ENCODE measurements at regions not wholly inside any gene's neighbourhood (a gene's known extent, or its start where the extent isn't known, plus 50 kb on each side); places are given as distances from the start of the nearest gene placed in this dataset.
"Not testable (repeated sequence)": the region's sequence is repeated elsewhere in the genome, so short reads cannot be mapped to it uniquely, and the experiment has no call there.

DNA sequence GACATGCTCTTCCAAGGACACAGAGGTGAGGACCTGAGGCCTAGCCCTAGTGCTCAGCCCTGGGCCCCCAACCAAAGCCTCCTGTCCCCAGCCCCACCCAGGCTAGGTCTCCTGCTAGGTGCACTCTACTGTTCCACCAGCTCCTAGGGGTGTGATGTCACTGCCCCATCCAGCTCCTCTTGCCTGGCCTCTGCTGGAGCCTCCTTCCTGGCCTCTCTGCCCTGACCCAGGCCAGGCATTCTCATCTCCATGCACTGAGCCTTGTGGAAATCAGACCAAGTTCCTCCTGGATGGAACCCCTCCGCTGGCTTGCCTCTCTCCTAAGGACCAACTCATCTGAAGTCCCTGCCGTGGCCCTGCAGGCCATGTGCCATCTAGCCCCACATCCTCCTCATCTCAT lies 156.8 kb downstream of the INHBB start:
- in situ Hi-C loops (cut with HindIII; ENCODE audit: low pct_unique_long_range_greater_than_20kb, low sequenced_read_pairs): no loop called here
- DNase-seq (ENCODE audit: low read depth): no peak

DNA sequence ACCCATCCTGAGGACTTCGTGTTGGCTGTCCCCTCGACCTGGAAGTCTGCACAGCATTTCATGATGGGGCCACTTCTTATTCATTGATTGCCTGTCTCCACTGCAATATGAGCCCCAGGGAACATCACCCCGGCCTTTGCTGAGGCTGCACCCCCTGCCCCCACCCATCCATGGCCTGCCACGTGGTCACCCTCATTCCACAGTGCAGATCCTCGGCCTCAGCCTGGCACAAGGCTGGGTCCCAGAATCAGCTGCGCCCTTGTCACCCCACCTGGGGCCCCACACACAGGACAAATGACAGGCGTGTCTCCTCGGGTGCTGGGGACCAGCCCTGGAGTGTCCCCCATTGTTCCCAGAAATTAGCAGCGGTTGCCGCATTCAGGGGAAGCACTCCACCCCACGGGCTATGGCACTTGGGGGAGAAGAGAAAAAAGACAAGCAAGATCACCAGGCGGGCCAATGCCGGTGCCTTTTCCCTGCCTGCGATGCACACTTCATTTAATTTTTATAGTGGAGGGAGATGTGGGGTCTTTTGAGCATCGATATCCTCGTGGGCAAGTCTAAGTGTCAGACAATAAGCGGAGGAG lies 157.4 kb downstream of the INHBB start:
- DNase-seq (ENCODE audit: low read depth): no peak
- in situ Hi-C loops (cut with HindIII; ENCODE audit: low pct_unique_long_range_greater_than_20kb, low sequenced_read_pairs): no loop called here

DNA sequence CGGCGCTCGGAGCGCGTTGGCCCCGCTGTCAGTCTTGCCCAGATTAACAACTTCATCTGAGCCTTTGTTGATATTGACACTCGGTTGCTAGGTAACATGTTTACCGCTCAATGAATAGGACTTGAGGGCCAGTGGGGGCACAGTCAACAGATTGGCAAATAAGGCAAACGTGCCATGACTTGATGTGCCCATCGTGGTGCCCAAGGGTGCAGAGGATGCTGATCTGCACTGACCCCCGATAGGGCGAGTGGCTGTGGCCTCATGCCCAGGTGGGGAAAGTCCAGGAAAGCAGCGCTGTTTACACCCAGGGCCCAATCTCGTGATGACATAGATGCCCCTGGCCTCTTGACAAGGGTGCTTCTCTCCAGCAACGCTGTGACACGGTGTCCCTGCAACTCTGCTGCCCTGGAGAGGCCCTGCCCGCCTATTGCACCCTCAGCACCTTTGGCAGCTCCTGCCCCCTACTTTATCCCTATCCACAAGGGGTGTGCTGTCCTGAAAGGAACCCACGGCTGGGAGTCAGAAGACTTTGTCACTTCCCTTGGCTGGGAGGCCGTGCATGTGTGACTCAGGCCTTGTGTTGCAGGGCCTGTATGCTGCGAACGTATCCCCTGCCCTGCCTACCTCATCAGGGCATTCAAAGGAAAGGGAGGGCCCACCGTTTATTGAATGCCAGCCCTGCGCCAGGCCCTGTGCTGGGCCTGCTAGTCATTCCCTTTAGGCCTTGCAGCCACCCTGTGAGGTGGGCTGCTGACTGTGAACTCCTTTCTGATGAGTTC lies 158.0 kb downstream of the INHBB start:
- no peak for DNase-seq (ENCODE audit: low read depth)
- in situ Hi-C loops (cut with HindIII; ENCODE audit: low pct_unique_long_range_greater_than_20kb, low sequenced_read_pairs): no loop called here

DNA sequence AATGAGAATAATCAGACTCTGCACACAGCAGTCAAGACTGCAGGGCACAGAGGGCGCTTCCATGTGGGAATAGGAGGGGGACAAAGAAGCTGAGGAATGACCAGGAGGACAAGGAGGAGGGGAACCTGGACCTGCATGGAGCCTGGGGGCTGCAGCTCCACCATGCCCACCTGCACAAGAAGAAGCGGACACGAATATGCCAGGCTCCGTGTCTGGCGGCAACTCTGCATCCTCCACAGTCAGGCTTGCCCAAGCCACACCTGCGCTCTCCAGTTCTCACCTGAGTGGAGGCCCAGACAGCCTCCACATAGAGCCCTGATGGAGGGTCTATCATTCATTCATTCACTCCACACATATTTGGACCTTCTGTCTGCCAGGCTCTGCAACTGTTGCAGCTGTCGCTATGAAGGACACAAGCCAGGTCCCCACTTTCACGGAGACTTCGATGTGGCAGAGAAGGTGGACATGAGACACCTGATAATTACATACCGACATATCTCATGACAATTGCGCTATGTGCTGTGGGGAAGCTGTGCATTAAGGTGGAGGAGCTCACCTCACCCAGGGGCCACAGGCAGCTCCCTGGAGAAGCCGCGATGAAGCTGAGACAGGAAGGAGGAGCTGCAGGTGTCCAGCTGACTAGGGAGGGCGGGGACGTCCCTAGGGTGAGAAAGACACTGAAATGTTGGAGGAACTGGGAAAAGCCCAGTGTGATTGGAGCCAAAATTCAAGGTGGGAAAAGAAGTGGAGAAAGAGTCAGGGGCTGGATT lies 159.2 kb downstream of the INHBB start:
- no peak for DNase-seq (ENCODE audit: low read depth)
- in situ Hi-C loops (cut with HindIII; ENCODE audit: low pct_unique_long_range_greater_than_20kb, low sequenced_read_pairs): no loop called here

DNA sequence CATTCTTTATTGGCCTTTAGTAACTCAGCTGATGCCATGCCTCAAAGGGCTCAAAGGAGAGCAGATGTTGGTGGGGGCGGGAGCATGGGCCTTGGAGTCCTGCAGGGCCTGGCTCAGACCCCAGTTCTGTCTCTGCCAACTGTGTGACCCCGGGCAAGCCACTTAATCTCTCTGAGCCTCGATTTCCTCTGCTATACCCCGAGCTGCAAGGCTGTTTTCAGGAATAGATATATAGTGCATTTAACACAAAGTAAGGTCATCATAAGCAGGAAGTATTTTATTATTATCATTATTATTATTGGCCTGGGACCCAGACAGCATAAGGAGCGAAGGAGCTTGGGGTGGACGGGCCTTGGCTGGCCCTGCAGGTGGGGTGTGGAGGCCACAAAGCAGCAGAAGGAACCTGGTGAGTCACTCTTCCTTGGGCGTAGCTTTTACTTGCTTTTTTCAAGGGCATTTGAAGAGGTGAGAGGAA lies 162.7 kb downstream of the INHBB start:
- in situ Hi-C loops (cut with HindIII; ENCODE audit: low pct_unique_long_range_greater_than_20kb, low sequenced_read_pairs): no loop called here
- no peak for DNase-seq (ENCODE audit: low read depth)

DNA sequence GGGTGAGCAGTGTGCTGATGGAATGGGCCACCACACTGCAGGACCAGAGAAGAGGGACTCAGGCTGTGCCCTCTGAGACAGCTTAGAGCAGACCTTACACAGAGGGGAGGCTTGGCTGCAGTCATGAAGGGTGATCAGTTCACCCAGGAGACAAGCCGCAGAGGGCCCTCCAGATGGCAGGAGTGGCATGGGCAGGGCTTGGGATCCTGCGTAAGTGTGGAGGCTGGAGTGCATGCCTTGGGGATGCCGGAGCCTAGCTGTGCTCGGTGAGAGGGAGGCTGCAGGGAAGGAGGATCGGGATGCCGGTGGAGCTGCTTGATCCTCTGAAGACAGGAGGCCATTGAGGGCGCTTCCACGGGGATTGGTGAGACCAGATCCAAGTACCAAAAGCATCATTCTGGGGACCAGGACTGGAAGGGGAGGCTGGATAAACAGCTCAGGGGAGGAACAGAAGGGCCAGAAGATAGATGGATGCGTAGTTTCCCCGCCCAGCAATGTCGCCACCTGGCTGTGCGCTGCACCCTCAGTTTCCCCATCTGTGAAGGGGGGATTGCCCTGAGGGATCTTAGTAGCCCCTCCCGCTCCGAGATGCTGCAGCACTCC lies 163.4 kb downstream of the INHBB start:
- in situ Hi-C loops (cut with HindIII; ENCODE audit: low pct_unique_long_range_greater_than_20kb, low sequenced_read_pairs): no loop called here
- DNase-seq (ENCODE audit: low read depth): no peak

DNA sequence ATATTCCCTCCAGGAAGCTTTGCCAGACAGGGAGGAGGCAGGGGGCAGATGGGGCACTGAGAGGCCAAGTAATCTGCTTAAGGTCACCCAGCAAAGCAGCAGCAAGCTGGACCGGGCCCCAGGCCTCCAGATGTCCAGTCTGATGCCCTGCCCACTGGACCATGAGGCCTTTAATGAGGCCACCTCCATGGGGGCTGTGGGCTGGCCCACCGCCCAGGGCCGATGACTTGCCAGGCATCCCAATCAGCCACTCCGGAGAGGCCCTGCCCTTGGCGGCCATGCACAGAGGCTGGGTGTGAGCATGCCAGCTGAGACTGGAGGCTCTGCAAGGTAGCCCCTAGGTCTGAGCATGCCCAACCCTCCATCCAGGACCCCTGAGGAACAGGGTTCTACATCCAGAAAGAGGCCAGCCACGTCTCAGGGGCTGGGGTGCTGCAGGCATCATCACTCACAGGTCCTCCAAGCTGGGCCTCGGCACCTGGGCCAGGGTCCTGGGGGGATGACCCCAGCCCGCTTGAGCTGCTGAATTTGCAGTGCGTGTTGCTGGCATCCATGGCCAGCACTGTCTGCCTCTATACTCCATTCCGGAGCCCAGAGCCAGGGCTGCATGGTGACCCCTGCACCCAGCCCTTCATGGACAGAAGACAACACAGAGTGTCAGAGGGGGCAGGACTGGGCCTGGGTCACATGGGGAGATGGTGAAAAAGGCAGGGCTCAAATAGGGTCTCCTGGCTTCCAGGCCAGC lies 164.2 kb downstream of the INHBB start:
- in situ Hi-C loops (cut with HindIII; ENCODE audit: low pct_unique_long_range_greater_than_20kb, low sequenced_read_pairs): no loop called here
- no peak for DNase-seq (ENCODE audit: low read depth)

DNA sequence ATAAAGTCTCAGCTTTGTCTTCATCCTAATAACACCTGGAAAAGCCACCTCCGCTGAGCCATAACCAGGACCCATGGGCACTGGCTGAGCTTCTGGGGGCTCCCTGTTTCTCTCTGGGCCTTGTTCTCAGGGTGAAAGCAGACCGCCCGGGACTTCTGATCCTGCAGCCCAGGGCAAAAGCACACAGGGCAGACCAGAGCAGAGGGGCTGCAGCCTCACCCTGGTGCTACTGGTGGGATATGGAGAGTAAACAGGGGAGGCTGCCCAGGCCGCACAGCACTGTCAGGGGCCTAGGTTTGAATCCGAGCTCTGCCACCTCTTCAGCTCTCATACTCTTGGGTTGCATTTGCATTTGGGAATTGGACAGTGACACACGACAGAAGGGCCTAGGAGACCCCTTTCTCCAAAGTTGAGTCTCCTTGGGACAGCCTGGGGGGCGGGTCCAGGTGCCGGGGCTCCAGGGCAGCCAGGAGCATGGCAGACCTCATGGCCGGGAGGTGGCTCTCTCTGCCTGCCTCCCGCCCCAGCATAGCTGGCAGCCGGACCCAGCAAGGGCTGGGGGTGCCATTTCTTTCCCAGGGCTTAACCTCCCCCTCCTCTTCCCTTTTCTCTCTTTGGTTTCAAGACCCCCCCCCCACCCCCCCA lies 164.9 kb downstream of the INHBB start:
- in situ Hi-C loops (cut with HindIII; ENCODE audit: low pct_unique_long_range_greater_than_20kb, low sequenced_read_pairs): no loop called here
- DNase-seq (ENCODE audit: low read depth): no peak

DNA sequence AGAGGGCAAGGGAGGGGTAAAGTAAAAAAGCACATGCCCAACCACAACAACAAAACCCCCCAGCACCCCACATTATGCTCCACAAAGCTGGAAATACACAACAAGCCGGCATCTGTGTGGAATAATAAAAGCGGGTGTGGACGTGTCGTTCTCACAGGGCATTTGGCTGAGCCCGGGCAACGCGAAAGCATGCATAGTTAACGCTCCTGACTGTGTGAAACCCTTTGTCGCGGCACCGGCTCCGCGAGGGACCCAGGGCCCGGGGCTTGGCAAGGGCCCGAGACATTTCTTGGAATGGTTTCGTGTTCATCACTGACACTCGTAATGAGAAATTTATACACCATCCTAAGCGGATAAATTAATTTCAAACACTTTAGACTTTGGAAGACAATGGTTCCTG lies 165.6 kb downstream of the INHBB start:
- in situ Hi-C loops (cut with HindIII; ENCODE audit: low pct_unique_long_range_greater_than_20kb, low sequenced_read_pairs): no loop called here
- DNase-seq (ENCODE audit: low read depth): no peak

DNA sequence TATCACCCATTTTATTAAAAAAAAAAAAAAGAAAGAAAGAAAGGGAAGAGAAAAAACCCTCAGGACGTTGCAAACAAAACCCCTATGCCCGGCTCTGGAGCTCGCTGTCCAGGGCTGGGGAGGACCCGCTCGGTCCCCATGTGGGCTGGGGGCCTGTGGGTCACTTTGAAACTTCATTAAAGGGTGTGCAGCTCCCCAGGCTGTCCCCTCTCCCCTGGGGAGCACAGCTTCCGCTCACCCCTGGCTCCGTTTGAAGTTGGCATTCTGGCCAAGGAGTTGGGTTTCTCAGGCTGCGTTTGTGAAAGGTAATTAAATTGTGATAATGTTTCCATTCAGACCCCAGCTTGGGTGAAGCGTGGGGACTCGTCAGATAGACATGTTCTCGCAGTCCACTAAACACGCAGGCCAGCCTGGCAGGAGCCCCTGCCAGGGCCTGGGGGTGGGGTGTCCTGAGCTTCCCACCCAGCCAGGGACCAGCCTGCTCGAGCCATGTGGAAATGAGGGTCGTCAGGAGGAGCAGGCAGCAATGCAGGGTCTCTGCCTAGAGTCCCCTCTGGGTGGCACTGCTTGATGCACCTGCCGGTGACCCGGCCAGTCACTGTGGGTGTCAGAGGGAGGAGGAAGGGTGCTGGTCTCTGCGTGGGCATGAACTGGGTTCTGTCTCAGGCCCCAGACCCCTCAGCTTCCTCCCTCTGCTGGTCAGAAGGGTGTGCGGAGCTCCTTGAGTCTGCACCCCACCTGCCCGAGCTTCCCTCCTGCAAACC lies 166.2 kb downstream of the INHBB start:
- in situ Hi-C loops (cut with HindIII; ENCODE audit: low pct_unique_long_range_greater_than_20kb, low sequenced_read_pairs): no loop called here
- DNase-seq (ENCODE audit: low read depth): no peak

DNA sequence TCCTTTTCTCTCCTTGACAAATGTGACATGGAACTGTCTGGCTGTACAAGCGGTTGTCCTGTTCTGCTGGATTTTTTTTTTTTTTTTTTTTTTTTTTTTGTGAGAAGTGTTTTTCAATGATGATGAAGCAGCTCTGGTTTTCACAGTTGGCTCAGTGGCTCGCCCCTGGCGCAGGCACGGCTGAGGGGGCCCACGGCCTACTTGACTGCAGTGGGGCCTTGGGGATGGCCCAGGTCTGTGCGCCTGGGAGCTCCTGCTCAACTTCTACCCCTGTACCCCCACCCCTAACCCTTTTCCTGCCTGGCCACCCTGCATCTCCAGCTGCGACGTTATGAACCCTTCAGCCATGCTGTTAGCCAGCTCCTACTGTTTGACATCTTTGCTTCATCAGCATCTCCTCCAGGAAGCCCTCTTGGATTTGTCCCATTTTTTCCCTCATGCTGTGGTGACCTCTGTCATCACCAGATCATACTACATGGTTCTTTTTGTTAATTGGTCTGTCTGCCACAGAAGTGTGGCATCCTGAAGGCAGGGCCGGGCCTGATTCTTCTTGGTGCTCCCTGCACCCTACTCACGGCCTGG lies 167.9 kb downstream of the INHBB start:
- in situ Hi-C loops (cut with HindIII; ENCODE audit: low pct_unique_long_range_greater_than_20kb, low sequenced_read_pairs): no loop called here
- no peak for DNase-seq (ENCODE audit: low read depth)

DNA sequence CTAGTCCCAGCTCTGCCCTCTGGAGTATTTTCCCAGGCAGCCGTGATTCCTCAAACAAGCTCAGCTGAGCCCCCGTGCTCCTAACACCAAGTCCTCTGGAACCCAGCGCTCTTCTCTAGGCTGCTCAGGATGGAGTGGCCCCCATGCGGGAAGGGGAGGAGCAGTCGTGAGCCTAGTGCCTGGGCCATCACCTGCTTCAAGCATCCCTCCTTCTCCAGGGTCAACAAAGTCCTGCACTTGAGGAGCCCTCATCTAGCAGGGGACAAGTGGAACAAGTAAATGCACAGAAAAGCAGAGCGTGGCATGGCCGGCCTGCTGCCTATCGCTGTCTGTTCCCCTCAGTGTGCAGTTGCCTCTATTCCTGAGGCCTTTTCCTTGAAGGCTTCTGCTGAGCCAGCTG lies 168.6 kb downstream of the INHBB start:
- in situ Hi-C loops (cut with HindIII; ENCODE audit: low pct_unique_long_range_greater_than_20kb, low sequenced_read_pairs): no loop called here
- no peak for DNase-seq (ENCODE audit: low read depth)

DNA sequence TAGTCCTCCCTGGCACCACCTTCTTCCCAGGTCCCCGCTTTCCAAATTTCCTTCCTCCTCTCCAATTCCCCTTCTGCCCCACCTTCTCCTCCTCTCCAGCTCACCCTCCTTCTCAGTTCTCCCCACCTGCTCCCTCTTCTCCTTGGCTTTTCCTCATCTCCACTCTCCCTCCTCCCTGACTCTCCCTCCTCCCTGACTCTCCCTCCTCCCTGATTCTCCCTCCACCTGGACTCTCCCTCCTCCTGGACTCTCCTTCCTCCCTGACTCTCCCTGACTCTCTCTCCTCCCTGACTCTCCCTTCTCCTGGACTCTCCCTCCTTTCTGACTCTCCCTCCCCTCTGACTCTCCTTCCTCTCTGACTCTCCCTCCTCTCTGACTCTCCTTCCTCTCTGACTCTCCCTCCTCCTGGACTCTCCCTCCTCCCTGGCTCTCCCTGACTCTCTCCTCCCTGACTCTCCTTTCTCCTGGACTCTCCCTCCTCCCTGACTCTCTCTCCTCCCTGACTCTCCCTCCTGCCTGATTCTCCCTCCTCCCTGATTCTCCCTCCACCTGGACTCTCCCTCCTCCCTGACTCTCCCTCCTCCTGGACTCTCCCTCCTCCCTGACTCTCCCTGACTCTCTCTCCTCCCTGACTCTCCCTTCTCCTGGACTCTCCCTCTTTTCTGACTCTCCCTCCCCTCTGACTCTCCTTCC lies 169.3 kb downstream of the INHBB start:
- DNase-seq (ENCODE audit: low read depth); in situ Hi-C loops (cut with HindIII; ENCODE audit: low pct_unique_long_range_greater_than_20kb, low sequenced_read_pairs): not testable (repeated sequence)

DNA sequence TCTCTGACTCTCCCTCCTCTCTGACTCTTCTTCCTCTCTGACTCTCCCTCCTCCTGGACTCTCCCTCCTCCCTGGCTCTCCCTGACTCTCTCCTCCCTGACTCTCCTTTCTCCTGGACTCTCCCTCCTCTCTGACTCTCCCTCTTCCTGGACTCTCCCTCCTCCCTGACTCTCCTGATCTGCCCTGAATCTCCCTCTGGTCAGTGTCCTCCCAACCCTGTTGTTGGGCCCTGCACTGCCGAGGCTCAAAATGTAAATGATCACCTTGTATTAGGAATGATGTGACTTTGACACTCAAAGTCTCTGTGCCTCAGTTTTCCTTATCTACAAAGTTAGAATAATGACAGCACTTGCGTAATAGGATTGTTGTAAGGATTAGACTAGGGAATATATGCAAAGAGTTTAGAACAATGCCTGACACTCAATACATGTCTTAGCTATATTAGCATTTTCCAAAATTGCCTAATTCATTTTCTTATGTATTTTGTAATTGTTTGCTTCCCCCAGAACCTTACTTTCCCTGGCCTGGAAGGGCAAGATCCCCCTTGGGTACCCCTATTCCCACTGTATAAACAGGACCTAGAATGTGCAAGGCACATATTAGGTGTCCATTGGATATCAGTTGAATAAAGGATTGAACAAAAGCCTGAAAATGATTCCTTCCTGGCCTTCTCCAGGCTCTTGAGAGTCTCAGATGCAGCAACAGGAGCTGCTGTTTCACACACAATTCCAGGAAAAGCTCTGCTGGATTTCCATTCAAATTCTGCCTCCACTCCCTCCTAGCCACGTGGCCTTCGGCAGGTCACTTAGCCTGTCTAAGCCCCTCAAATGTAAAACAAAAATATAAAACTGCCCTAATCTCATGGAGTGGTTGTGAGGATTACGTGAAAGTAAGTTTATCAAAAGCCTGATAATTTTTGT lies 170.1 kb downstream of the INHBB start:
- in situ Hi-C loops (cut with HindIII; ENCODE audit: low pct_unique_long_range_greater_than_20kb, low sequenced_read_pairs): no loop called here

DNA sequence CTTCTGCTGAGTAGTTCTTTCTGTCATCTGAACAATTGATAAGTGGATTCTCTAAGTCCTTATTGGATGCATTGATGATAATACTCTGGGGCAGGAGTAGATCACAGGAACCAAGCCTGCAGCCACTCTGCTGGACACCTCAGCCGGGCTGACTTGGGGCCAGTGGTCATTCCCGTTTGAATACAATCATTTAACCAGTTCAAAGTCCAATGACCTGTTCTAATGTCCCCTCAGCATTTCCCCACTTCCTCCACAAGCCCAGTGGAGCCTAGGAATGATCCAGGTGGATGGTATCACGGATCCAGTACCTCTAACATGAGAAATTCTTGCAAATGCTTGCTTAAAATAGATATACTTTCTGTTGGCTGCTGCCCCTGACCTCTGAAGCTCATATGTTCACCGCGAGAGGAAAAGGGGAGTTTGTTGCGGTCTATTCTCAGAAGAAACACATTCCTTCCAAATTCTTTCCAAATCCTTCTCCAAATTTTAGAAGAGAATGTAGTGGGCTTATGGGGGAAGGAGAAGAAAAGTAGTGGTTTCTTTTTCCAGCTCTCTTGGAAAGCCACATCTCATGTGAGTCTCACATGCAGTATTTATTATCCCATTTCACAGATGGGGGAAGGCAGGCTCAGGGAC lies 170.9 kb downstream of the INHBB start:
- no peak for DNase-seq (ENCODE audit: low read depth)
- in situ Hi-C loops (cut with HindIII; ENCODE audit: low pct_unique_long_range_greater_than_20kb, low sequenced_read_pairs): no loop called here

More for the DNA sequence above, 170.1 kb downstream of the INHBB start:
- DNase-seq (ENCODE audit: low read depth): no peak

Data from Caki2 (cell line).